GM19455 (cell line): ENCODE measurements at regions not wholly inside any gene's neighbourhood (a gene's known extent, or its start where the extent isn't known, plus 50 kb on each side); places are given as distances from the start of the nearest gene placed in this dataset.
"Not testable (repeated sequence)": the region's sequence is repeated elsewhere in the genome, so short reads cannot be mapped to it uniquely, and the experiment has no call there.

Experiments
- ATAC-seq: cut with Tn5 transposase; IDR thresholded peaks from one replicate; pipeline ENCODE4 v1.9.1; 2021; ENCODE audit not compliant: unreplicated experiment

DNA sequence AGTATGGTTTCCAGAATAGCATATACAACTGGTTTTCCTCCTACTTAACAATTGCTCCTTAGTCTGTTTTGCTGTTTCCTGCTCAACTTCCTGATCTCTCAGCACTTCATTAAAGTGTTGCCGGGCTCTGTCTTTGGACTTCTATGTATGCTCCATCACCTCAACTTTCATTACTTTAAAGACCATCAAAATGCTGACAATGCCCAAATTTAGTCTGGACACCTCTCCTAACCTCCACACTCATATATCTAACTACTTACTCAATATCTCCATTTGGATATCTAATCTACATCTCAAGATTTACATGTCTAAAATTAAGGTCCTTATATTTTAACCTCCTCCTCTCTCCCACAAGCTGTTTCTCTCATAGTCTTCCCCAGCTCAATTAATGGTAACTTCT, 54.4 kb upstream of the LGR5 start:
- no peak for ATAC-seq

DNA sequence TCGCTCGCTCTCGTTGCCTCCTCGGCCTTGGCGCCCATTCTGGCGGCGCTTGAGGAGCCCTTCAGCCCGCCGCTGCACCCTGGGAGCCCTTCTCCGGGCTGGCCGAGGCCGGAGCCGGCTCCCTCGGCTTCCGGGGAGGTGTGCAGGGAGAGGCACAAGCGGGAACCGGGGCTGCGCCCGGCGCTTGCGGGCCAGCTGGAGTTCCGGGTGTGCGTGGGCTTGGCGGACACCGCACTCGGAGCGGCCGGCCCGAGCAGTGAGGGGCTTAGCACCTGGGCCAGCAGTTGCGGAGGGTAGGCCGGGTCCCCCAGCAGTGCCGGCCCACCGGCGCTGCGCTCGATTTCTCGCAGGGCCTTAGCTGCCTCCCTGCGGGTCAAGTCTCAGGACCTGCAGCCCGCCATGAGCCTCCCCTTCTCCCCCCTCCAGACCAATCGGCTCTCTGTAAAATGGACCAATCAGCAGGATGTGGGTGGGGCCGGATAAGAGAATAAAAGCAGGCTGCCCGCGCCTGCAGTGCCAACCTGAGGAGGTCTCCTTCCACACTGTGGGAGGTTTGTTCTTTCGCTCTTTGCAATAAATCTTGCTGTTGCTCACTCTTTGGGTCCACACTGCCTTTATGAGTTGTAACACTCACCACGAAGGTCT, 62.8 kb upstream of the LGR5 start:
- ATAC-seq: not testable (repeated sequence)

GRCh38 chr12:71371122-71371521, 68.5 kb upstream of the LGR5 start:
- ATAC-seq: no peak

- no peak for ATAC-seq
These were observed 79.6 kb upstream of the LGR5 start for GRCh38 chr12:71360013-71360412.

- no peak for ATAC-seq
These were observed 83.0 kb upstream of the LGR5 start for GRCh38 chr12:71356569-71356968.

DNA sequence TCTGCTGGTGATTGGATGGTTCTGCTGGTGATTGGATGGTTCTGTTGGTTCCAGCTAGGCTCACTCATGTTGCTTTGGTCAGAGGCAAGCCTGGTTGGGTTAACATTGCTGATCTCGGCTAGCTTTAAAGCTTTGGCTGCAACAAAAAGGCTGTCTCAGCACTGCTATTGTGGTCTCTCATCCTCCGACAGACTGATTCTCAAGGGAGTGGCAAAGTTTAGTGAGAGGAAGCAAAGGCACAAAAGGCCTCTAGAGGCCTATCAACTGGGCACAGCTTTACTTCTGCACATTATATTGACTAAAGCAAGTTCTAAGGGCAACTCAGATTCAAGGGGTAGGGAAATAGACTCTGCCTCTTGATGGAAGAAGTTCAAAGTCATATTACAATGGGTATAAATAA, 84.7 kb upstream of the LGR5 start:
- ATAC-seq: no peak

GRCh38 chr12:71353607-71354006, 86.0 kb upstream of the LGR5 start:
- ATAC-seq: no peak

DNA sequence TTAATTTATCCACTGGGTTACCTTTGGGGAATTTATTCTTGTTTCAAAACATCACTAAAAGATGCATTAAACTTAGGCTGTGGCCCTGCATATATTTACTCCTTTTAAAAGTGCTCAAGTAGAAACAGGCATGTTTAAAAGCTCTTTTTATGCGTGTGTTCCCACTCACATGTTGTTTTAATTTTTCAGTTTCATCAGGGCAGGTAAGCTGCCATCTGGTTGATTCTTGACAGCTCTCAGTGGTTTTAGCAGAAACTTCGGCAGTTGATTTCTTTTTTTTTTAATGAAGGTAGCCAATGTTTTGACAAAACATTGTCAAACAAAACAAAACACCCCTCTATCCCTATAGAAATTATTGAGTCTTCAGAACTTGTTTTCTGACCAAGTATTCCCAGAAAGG, 89.6 kb upstream of the LGR5 start:
- no peak for ATAC-seq

GRCh38 chr12:71338933-71339332, 100.7 kb upstream of the LGR5 start:
- ATAC-seq: no peak

- ATAC-seq: no peak
These were observed 103.7 kb upstream of the LGR5 start for GRCh38 chr12:71335963-71336257.

DNA sequence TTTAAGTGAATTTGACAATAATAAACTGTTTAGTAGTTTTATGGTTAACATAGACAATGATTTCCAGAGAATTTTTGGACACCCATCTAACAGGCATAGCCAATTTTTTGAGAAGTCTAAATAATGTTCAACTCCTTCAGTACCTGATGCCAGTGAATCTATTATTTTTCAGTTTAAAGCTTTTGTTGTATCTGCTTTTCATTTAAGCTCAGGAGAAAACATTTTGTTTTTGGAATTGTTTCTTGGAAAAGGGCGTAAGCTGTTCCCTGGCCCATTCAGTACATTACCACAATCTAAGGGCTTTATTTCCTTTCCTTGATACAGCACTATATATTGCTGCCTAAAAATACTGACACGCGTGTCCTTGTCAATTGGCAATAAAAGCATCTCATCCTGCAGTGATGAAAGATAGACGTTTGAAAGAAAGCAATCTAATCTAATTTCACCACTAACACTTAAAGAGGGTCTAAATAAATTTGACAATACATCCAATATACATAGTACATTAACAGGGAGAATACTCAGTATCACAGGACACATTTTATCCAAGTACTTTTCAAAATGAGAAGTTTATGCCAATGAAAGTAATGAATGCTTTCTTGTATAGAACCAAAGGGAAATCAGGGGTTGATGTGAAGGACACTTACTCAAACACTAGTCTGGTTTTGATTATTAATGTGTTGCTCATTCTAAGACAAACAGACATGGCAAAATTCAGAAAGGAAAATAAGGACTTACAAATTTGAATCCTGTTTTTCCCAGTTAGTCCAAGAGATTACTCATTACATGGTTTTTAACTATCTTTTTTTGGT, 104.2 kb upstream of the LGR5 start:
- no peak for ATAC-seq

- ATAC-seq: no peak
These were observed 106.2 kb upstream of the LGR5 start for GRCh38 chr12:71333418-71333817.

DNA sequence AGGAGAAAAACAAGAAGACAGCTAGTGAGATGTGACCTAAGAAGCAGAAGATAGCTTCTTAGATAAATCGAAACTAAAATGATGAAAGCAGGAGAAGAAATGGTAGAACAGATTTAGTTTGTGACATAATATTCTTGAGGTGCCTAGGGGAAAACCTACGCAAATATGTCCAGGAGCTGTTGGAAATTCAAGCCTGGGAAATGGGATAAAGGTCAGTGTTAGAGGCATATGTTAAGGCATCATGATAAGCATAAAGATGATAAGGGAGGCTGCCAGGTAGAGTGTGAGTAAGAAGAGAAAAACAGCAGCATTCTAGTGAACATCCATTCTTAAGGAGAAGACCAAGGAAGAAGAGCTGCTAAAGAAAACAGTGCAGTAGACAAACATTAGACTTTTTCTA, 109.6 kb upstream of the LGR5 start:
- ATAC-seq: no peak

- ATAC-seq: no peak
These were observed 118.1 kb upstream of the LGR5 start for GRCh38 chr12:71321531-71321930.

- ATAC-seq: no peak
These were observed 118.5 kb upstream of the LGR5 start for GRCh38 chr12:71321130-71321529.

DNA sequence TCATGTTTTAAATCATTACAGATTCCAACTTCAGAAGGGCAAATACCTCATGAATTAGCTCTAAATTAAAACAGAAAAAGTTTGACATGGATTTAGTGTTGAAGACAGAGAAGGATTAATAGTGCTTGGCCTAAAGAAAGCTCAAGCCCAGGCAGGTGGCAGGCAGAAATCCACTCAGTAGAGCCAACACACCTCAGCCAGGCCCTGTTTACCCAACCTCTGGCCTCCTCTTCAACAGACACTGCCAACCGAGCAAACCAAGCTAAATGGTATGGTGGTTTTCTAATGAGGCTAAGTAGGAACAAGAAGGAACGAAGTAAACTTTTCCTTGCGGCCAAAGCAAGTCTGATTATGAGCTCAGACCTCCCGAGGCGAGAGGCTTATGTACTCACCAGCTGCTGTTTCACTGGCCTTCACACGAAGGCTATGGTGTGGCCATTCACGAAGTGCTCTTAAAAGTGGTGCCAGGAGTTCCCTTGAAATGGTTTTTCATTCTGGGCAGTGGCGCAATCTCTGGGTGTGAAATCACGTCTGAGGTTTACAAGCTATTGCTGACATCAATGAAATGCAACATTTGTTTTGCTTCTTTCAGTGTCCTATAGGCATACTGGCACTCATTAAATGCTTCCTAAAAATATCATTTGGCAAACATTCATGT, 124.1 kb upstream of the LGR5 start:
- ATAC-seq: no peak

- no peak for ATAC-seq
These were observed 126.7 kb upstream of the LGR5 start for GRCh38 chr12:71312768-71313403.

DNA sequence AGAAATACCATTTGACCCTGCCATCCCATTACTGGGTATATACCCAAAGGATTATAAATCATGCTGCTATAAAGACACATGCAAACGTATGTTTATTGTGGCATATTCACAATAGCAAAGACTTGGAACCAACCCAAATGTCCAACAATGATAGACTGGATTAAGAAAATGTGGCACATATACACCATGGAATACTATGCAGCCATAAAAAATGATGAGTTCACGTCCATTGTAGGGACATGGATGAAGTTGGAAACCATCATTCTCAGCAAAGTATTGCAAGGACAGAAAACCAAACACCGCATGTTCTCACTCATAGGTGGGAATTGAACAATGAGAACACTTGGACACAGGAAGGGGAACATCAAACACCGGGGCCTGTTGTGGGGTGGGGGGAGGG, 128.0 kb upstream of the LGR5 start:
- ATAC-seq: not testable (repeated sequence)

DNA sequence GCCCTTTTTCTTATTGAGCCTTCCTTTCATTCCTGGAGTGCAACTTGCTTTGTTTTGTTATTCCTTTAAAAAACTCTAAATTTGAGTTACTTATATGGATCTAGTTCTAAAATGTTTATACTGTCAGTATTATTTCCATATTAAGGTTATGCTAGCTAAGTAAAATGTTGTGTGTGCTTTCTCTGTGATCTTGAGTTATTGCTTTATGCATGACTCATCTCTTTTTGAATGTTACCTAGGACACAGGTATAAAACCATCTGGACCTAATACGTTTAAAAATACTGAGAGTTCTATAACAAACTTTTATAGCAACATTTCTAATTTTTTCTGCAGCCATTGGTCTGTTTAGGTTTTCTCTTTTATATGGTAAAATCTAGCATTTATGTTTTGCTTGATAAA, 132.8 kb upstream of the LGR5 start:
- no peak for ATAC-seq

- ATAC-seq: no peak
These were observed 135.3 kb upstream of the LGR5 start for GRCh38 chr12:71304306-71304705.

- no peak for ATAC-seq
These were observed 136.4 kb upstream of the LGR5 start for GRCh38 chr12:71303199-71303598.
